GM23338 (cell line): ENCODE measurements at regions not wholly inside any gene's neighbourhood (a gene's known extent, or its start where the extent isn't known, plus 50 kb on each side); places are given as distances from the start of the nearest gene placed in this dataset.

Experiments used
- ATAC-seq: fragments of 200-7000 bp; cut with Tn5 transposase; 3 replicates; pipeline ENCODE4 v1.9.1; 2020
- DNase-seq: peaks from one replicate; pipeline ENCODE4 v3.0.0-alpha.2; 2015; ENCODE audit warnings: low spot score
- H2AFZ ChIP-seq: fragments of 200-600 bp; sonication (generic); 2 replicates; pipeline ENCODE4 v1.8.0; 2016; ENCODE audit warnings: antibody characterized with exemption, mild to moderate bottlenecking, moderate library complexity
- H3F3A ChIP-seq: fragments of 200-600 bp; sonication (generic); replicated peaks from 2 replicates; pipeline ENCODE4 v1.8.0; 2017; ENCODE audit warnings: antibody characterized with exemption, mixed run types, low read depth
- H3K27ac ChIP-seq: fragments of 200-600 bp; sonication (generic); 2 replicates; pipeline ENCODE4 v1.6.1; 2016; ENCODE audit warnings: low read depth
- H3K27me3 ChIP-seq: fragments of 200-600 bp; sonication (generic); 2 replicates; pipeline ENCODE4 v1.8.0; 2016; ENCODE audit warnings: mild to moderate bottlenecking, mixed run types, moderate library complexity; ENCODE audit not compliant: insufficient read depth
- H3K36me3 ChIP-seq: fragments of 200-600 bp; sonication (generic); 2 replicates; pipeline ENCODE4 v1.8.0; 2016; ENCODE audit warnings: mild to moderate bottlenecking; ENCODE audit not compliant: insufficient read depth
- H3K4me1 ChIP-seq: fragments of 200-600 bp; sonication (generic); 2 replicates; pipeline ENCODE4 v1.8.0; 2016; ENCODE audit warnings: mild to moderate bottlenecking, moderate library complexity; ENCODE audit not compliant: insufficient read depth
- H3K4me2 ChIP-seq: fragments of 200-600 bp; sonication (generic); 2 replicates; pipeline ENCODE4 v1.7.1; 2017; ENCODE audit warnings: mixed run types
- H3K4me3 ChIP-seq: fragments of 200-600 bp; sonication (generic); 2 replicates; pipeline ENCODE4 v1.6.1; 2016; ENCODE audit warnings: mixed run types
- H3K79me2 ChIP-seq: fragments of 200-600 bp; sonication (generic); replicated peaks from 2 replicates; pipeline ENCODE4 v1.8.0; 2017; ENCODE audit warnings: mild to moderate bottlenecking; ENCODE audit not compliant: insufficient read depth
- H3K9me2 ChIP-seq: fragments of 200-600 bp; sonication (generic); 2 replicates; pipeline ENCODE4 v1.8.0; 2017; ENCODE audit not compliant: insufficient read depth
- H4K20me1 ChIP-seq: fragments of 200-600 bp; sonication (generic); replicated peaks from 2 replicates; pipeline ENCODE4 v1.8.0; 2017; ENCODE audit warnings: mild to moderate bottlenecking; ENCODE audit not compliant: insufficient read depth
- H3K27ac Mint-ChIP-seq: 2 replicates; pipeline ENCODE4 v1.8.0; 2020; ENCODE audit warnings: inconsistent platforms, mild to moderate bottlenecking, moderate library complexity, mixed read lengths
- H3K27me3 Mint-ChIP-seq: 3 replicates; pipeline ENCODE4 v1.8.0; 2022; ENCODE audit warnings: low read depth, mild to moderate bottlenecking, moderate library complexity, mixed read lengths, inconsistent platforms; ENCODE audit not compliant: insufficient read depth, poor library complexity
- H3K36me3 Mint-ChIP-seq: 3 replicates; pipeline ENCODE4 v1.8.0; 2021; ENCODE audit warnings: low read depth, mild to moderate bottlenecking, inconsistent platforms, moderate library complexity, mixed read lengths
- H3K4me1 Mint-ChIP-seq: 3 replicates; pipeline ENCODE4 v1.8.0; 2020; ENCODE audit warnings: mild to moderate bottlenecking, inconsistent platforms, mixed read lengths
- H3K4me3 Mint-ChIP-seq: 3 replicates; pipeline ENCODE4 v1.8.0; 2021; ENCODE audit warnings: moderate library complexity, mild to moderate bottlenecking, inconsistent platforms, mixed read lengths
- H3K9me3 Mint-ChIP-seq: 3 replicates; pipeline ENCODE4 v1.8.0; 2020; ENCODE audit warnings: moderate library complexity, mild to moderate bottlenecking, inconsistent platforms, mixed read lengths
- EZH2 ChIP-seq: fragments of 200-600 bp; sonication (generic); IDR thresholded peaks from one replicate; pipeline ENCODE4 v1.8.0; 2017; ENCODE audit warnings: antibody characterized with exemption, mild to moderate bottlenecking, low read depth; ENCODE audit not compliant: unreplicated experiment
- JUNB ChIP-seq: IDR thresholded peaks from one replicate; pipeline ENCODE4 v1.6.1; 2016; ENCODE audit warnings: antibody characterized with exemption; ENCODE audit not compliant: unreplicated experiment
- NANOG ChIP-seq: IDR thresholded peaks from 2 replicates; pipeline ENCODE4 v1.6.1; 2016; ENCODE audit warnings: antibody characterized with exemption, borderline replicate concordance
- POLR2AphosphoS5 ChIP-seq: IDR thresholded peaks from 2 replicates; pipeline ENCODE4 v1.6.1; 2016; ENCODE audit warnings: antibody characterized with exemption, low read depth
- STAT1 ChIP-seq: IDR thresholded peaks from one replicate; pipeline ENCODE4 v1.6.1; 2016; ENCODE audit warnings: antibody characterized with exemption; ENCODE audit not compliant: unreplicated experiment
- ZNF114 ChIP-seq: fragments of 250-450 bp; sonication (Bioruptor Pico); IDR thresholded peaks from 2 replicates; pipeline ENCODE4 v1.5.0; 2020; ENCODE audit warnings: mild to moderate bottlenecking, moderate library complexity
- ZNF331 ChIP-seq: fragments of 250-450 bp; sonication (Bioruptor Pico); IDR thresholded peaks from 2 replicates; pipeline ENCODE4 v1.5.0; 2020; ENCODE audit warnings: low read depth, mild to moderate bottlenecking, moderate library complexity
- ZNF462 ChIP-seq: fragments of 250-450 bp; sonication (Bioruptor Pico); IDR thresholded peaks from 2 replicates; pipeline ENCODE4 v1.5.0; 2020; ENCODE audit warnings: mild to moderate bottlenecking, moderate library complexity
- TF ChIP-seq, protein P1 (sequence below), 2 experiments: fragments of 200-600 bp in 1 of 2; sonication (generic) in 1 of 2; conservative IDR thresholded peaks; 2 replicates each; pipeline versions ENCODE4 v1.5.1 to v1.6.1; 2016 to 2017; ENCODE audit warnings: antibody characterized with exemption in 2 of 2, low read depth in 2 of 2, mild to moderate bottlenecking in 2 of 2, moderate library complexity in 1 of 2
- TF ChIP-seq, protein P2 (sequence below): IDR thresholded peaks from 2 replicates; pipeline ENCODE4 v1.6.1; 2016; ENCODE audit warnings: antibody characterized with exemption
- TF ChIP-seq, protein P3 (sequence below): IDR thresholded peaks from one replicate; pipeline ENCODE4 v1.6.1; 2018; ENCODE audit warnings: antibody characterized with exemption; ENCODE audit not compliant: unreplicated experiment

GRCh38 chr4:126563389-126563788 lies 1069.4 kb upstream of the INTU start (continued):
- TF ChIP-seq, protein P1, sequence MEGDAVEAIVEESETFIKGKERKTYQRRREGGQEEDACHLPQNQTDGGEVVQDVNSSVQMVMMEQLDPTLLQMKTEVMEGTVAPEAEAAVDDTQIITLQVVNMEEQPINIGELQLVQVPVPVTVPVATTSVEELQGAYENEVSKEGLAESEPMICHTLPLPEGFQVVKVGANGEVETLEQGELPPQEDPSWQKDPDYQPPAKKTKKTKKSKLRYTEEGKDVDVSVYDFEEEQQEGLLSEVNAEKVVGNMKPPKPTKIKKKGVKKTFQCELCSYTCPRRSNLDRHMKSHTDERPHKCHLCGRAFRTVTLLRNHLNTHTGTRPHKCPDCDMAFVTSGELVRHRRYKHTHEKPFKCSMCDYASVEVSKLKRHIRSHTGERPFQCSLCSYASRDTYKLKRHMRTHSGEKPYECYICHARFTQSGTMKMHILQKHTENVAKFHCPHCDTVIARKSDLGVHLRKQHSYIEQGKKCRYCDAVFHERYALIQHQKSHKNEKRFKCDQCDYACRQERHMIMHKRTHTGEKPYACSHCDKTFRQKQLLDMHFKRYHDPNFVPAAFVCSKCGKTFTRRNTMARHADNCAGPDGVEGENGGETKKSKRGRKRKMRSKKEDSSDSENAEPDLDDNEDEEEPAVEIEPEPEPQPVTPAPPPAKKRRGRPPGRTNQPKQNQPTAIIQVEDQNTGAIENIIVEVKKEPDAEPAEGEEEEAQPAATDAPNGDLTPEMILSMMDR (conservative IDR thresholded peaks at IDR 0.05; ENCODE audit: low read depth in 2 of 2) = no peak
- TF ChIP-seq, protein P2, sequence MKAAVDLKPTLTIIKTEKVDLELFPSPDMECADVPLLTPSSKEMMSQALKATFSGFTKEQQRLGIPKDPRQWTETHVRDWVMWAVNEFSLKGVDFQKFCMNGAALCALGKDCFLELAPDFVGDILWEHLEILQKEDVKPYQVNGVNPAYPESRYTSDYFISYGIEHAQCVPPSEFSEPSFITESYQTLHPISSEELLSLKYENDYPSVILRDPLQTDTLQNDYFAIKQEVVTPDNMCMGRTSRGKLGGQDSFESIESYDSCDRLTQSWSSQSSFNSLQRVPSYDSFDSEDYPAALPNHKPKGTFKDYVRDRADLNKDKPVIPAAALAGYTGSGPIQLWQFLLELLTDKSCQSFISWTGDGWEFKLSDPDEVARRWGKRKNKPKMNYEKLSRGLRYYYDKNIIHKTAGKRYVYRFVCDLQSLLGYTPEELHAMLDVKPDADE = no peak
- no peak for TF ChIP-seq ZNF331 (CRISPR knock-in tag)
- no peak for TF ChIP-seq STAT1
- no peak for TF ChIP-seq ZNF114 (CRISPR knock-in tag)
- no peak for TF ChIP-seq NANOG
- TF ChIP-seq EZH2 = no peak
- no peak for TF ChIP-seq JUNB
- TF ChIP-seq POLR2AphosphoS5 = no peak

DNA sequence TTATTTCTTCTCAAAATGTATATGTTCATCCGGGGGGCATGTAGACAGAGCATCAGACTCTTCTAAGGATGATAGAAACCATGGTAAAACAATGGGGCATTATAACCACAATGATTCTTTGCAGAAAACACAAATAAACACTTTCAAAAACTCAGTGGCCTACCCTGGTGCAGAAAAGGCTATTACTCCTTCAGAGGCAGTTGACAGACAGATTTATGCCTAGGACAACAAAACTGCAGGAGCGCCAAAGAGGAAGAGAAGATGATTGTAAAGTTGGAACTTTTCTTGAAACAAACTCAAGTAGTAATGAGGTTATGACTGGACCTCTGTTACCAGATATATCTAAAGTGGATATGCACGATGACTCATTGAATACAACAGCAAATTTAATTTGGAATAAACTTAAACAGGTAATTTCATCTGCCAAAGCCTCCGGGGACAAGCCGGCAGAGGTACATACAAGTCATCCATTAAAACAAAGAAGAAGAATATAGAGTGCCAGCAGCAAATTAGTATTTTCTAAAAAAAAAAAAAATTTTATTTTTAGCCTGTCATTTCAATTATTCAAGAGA lies 1068.4 kb upstream of the INTU start:
- DNase-seq (no peak), ATAC-seq (no peak)
- no peak overlapping the region for H3K27ac Mint-ChIP-seq
- Histone ChIP-seq H3K4me1 (no peaks in the 10 kb centered on the region), H3K4me2 (no peak overlapping the region), H3K4me3 (no peak overlapping the region), H3K9me2 (no peaks in the 10 kb centered on the region), H3F3A (no peaks in the 10 kb centered on the region), H3K27ac (no peak overlapping the region), H4K20me1 (no peaks in the 10 kb centered on the region), H3K79me2 (no peaks in the 10 kb centered on the region), H2AFZ (no peak overlapping the region), H3K27me3 (no peaks in the 10 kb centered on the region), H3K36me3 (no peaks in the 10 kb centered on the region)
- H3K9me3 Mint-ChIP-seq = no peaks in the 10 kb centered on the region
- no peaks in the 10 kb centered on the region for H3K4me1 Mint-ChIP-seq
- no peak overlapping the region for H3K4me3 Mint-ChIP-seq
- H3K27me3 Mint-ChIP-seq = no peaks in the 10 kb centered on the region
- H3K36me3 Mint-ChIP-seq = no peaks in the 10 kb centered on the region
- TF ChIP-seq ZNF462 (CRISPR knock-in tag) (no peak), NANOG (no peak), ZNF114 (CRISPR knock-in tag) (no peak), EZH2 (no peak), STAT1 (no peak)
- TF ChIP-seq, protein P3, sequence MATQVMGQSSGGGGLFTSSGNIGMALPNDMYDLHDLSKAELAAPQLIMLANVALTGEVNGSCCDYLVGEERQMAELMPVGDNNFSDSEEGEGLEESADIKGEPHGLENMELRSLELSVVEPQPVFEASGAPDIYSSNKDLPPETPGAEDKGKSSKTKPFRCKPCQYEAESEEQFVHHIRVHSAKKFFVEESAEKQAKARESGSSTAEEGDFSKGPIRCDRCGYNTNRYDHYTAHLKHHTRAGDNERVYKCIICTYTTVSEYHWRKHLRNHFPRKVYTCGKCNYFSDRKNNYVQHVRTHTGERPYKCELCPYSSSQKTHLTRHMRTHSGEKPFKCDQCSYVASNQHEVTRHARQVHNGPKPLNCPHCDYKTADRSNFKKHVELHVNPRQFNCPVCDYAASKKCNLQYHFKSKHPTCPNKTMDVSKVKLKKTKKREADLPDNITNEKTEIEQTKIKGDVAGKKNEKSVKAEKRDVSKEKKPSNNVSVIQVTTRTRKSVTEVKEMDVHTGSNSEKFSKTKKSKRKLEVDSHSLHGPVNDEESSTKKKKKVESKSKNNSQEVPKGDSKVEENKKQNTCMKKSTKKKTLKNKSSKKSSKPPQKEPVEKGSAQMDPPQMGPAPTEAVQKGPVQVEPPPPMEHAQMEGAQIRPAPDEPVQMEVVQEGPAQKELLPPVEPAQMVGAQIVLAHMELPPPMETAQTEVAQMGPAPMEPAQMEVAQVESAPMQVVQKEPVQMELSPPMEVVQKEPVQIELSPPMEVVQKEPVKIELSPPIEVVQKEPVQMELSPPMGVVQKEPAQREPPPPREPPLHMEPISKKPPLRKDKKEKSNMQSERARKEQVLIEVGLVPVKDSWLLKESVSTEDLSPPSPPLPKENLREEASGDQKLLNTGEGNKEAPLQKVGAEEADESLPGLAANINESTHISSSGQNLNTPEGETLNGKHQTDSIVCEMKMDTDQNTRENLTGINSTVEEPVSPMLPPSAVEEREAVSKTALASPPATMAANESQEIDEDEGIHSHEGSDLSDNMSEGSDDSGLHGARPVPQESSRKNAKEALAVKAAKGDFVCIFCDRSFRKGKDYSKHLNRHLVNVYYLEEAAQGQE = no peak
- TF ChIP-seq, protein P2 = no peak
